ENCODE measurements at regions not wholly inside any gene's neighbourhood (a gene's known extent, or its start where the extent isn't known, plus 50 kb on each side); places are given as distances from the start of the nearest gene placed in this dataset.

DNA sequence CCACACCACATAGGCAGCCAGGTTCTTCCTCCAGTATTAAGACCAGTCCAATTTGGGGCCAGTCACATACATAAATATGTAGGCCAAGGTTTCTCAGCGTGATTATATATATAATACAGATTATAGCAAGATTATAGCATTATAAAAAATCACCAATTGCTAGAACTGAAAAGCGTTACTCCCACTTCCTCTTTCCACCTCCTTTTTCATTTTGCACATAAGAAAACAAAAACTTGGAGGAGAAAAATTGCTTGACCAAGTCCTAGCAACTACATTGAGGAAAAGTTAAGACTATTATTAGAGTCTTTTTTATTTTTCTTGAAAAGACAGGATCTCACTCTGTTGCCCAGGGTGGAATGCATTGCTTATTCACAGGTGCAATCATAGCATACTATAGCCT, 262.7 kb upstream of the KCNN2 start:
- H3K9me3 ChIP-seq = no peaks in the 10 kb centered on the region
- no peaks in the 10 kb centered on the region for H3K27me3 ChIP-seq
- H3K4me1 ChIP-seq = no peaks in the 10 kb centered on the region
- 66 to 71% methylated on average over 2 of the region's 2 CpGs for WGBS, 2 donors
- H3K36me3 ChIP-seq = no peaks in the 10 kb centered on the region
- TF ChIP-seq EP300 (IDR thresholded peaks at IDR 0.05) (no peak), POLR2A (IDR thresholded peaks at IDR 0.05) (no peak)
- no peak for DNase-seq (ENCODE audit: low spot score in 2 of 2)
- no peak overlapping the region for H3K27ac ChIP-seq
- H3K4me3 ChIP-seq = no peak overlapping the region

GRCh38 chr5:114101153-114101552, 260.7 kb upstream of the KCNN2 start:
- Histone ChIP-seq H3K36me3 (no peaks in the 10 kb centered on the region), H3K27me3 (no peaks in the 10 kb centered on the region), H3K4me3 (no peak overlapping the region), H3K27ac (no peak overlapping the region), H3K4me1 (no peaks in the 10 kb centered on the region), H3K9me3 (no peaks in the 10 kb centered on the region)
- WGBS, 2 donors = 54 to 55% methylated on average over 3 of the region's 3 CpGs
- TF ChIP-seq, protein P1, sequence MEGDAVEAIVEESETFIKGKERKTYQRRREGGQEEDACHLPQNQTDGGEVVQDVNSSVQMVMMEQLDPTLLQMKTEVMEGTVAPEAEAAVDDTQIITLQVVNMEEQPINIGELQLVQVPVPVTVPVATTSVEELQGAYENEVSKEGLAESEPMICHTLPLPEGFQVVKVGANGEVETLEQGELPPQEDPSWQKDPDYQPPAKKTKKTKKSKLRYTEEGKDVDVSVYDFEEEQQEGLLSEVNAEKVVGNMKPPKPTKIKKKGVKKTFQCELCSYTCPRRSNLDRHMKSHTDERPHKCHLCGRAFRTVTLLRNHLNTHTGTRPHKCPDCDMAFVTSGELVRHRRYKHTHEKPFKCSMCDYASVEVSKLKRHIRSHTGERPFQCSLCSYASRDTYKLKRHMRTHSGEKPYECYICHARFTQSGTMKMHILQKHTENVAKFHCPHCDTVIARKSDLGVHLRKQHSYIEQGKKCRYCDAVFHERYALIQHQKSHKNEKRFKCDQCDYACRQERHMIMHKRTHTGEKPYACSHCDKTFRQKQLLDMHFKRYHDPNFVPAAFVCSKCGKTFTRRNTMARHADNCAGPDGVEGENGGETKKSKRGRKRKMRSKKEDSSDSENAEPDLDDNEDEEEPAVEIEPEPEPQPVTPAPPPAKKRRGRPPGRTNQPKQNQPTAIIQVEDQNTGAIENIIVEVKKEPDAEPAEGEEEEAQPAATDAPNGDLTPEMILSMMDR (IDR thresholded peaks at IDR 0.05) = peak in 3 of 5 experiments; percentile 11 to 35 (median 30)
- TF ChIP-seq EP300 (IDR thresholded peaks at IDR 0.05) = no peak
- DNase-seq (ENCODE audit: low spot score in 2 of 2) = no peak

GRCh38 chr5:114113604-114114003, 248.3 kb upstream of the KCNN2 start:
- WGBS, 2 donors = 90 to 100% methylated on average over 1 of the region's 1 CpG
- TF ChIP-seq EP300 (IDR thresholded peaks at IDR 0.05) = no peak
- no peak for TF ChIP-seq POLR2A (IDR thresholded peaks at IDR 0.05)
- TF ChIP-seq, protein P1 (IDR thresholded peaks at IDR 0.05) = no peak
- Histone ChIP-seq H3K36me3 (no peaks in the 10 kb centered on the region), H3K9me3 (no peaks in the 10 kb centered on the region), H3K27ac (no peak overlapping the region), H3K4me3 (no peak overlapping the region), H3K27me3 (no peaks in the 10 kb centered on the region), H3K4me1 (no peaks in the 10 kb centered on the region)
- no peak for DNase-seq (ENCODE audit: low spot score in 2 of 2)

GRCh38 chr5:114116981-114117380, 244.9 kb upstream of the KCNN2 start:
- no peak overlapping the region for H3K4me3 ChIP-seq
- no peak overlapping the region for H3K27ac ChIP-seq
- no peak for TF ChIP-seq EP300 (IDR thresholded peaks at IDR 0.05)
- TF ChIP-seq, protein P1 (IDR thresholded peaks at IDR 0.05) = no peak
- TF ChIP-seq POLR2A (IDR thresholded peaks at IDR 0.05) = no peak
- DNase-seq (ENCODE audit: low spot score in 2 of 2) = no peak
- WGBS, 2 donors = 66 to 84% methylated on average over 4 of the region's 4 CpGs
- no peaks in the 10 kb centered on the region for H3K4me1 ChIP-seq
- no peaks in the 10 kb centered on the region for H3K9me3 ChIP-seq
- no peaks in the 10 kb centered on the region for H3K27me3 ChIP-seq
- no peaks in the 10 kb centered on the region for H3K36me3 ChIP-seq

- no peak overlapping the region for H3K27ac ChIP-seq
- no peaks in the 10 kb centered on the region for H3K9me3 ChIP-seq
- no peaks in the 10 kb centered on the region for H3K4me1 ChIP-seq
- H3K36me3 ChIP-seq = no peaks in the 10 kb centered on the region
- WGBS, 2 donors = 68 to 71% methylated on average over 1 of the region's 1 CpG
- no peak overlapping the region for H3K4me3 ChIP-seq
- no peak for DNase-seq (ENCODE audit: low spot score in 2 of 2)
- H3K27me3 ChIP-seq = no peaks in the 10 kb centered on the region
- TF ChIP-seq, protein P1 (IDR thresholded peaks at IDR 0.05) = no peak
- no peak for TF ChIP-seq EP300 (IDR thresholded peaks at IDR 0.05)
- no peak for TF ChIP-seq POLR2A (IDR thresholded peaks at IDR 0.05)
Measured at GRCh38 chr5:114118511-114118910, 243.4 kb upstream of the KCNN2 start.

- H3K9me3 ChIP-seq = no peaks in the 10 kb centered on the region
- H3K4me3 ChIP-seq = no peak overlapping the region
- no peak for DNase-seq (ENCODE audit: low spot score in 2 of 2)
- WGBS, 2 donors = 84 to 85% methylated on average over 4 of the region's 4 CpGs
- H3K4me1 ChIP-seq = no peaks in the 10 kb centered on the region
- H3K27me3 ChIP-seq = no peaks in the 10 kb centered on the region
- H3K36me3 ChIP-seq = no peaks in the 10 kb centered on the region
- no peak overlapping the region for H3K27ac ChIP-seq
- TF ChIP-seq, protein P1 (IDR thresholded peaks at IDR 0.05) = no peak
- no peak for TF ChIP-seq EP300 (IDR thresholded peaks at IDR 0.05)
- TF ChIP-seq POLR2A (IDR thresholded peaks at IDR 0.05) = no peak
Measured at GRCh38 chr5:114120166-114120565, 241.7 kb upstream of the KCNN2 start.

Data from tibial nerve (tissue), 4 donors.